ENCODE measurements at regions not wholly inside any gene's neighbourhood (a gene's known extent, or its start where the extent isn't known, plus 50 kb on each side); places are given as distances from the start of the nearest gene placed in this dataset.

GRCh38 chr3:31230425-31231223 is 302.1 kb upstream of the STT3B start:
- Mint-ChIP-seq H3K36me3 (peaks cover 2% of the 10 kb centered on the region), H3K27ac (peak overlapping the region; percentile 54), H3K9me3 (ENCODE audit: low read depth) (no peaks in the 10 kb centered on the region), H3K27me3 (no peaks in the 10 kb centered on the region), H3K4me1 (ENCODE audit: low read depth) (peaks cover 85% of the 10 kb centered on the region), H3K4me3 (peak overlapping the region; percentile 34)

- no peaks in the 10 kb centered on the region for H3K9me3 Mint-ChIP-seq (ENCODE audit: low read depth)
- peak overlapping the region; percentile 36 for H3K27ac Mint-ChIP-seq
- no peaks in the 10 kb centered on the region for H3K27me3 Mint-ChIP-seq
- H3K4me1 Mint-ChIP-seq (ENCODE audit: low read depth): peaks cover 68% of the 10 kb centered on the region
- H3K4me3 Mint-ChIP-seq: no peak overlapping the region
- H3K36me3 Mint-ChIP-seq: peaks cover 2% of the 10 kb centered on the region
Measured at GRCh38 chr3:31232055-31233025, 300.4 kb upstream of the STT3B start.

- peaks cover 2% of the 10 kb centered on the region for H3K36me3 Mint-ChIP-seq
- no peaks in the 10 kb centered on the region for H3K9me3 Mint-ChIP-seq (ENCODE audit: low read depth)
- no peaks in the 10 kb centered on the region for H3K27me3 Mint-ChIP-seq
- H3K4me3 Mint-ChIP-seq: no peak overlapping the region
- peaks cover 53% of the 10 kb centered on the region for H3K4me1 Mint-ChIP-seq (ENCODE audit: low read depth)
- no peak overlapping the region for H3K27ac Mint-ChIP-seq
Measured at GRCh38 chr3:31234145-31234544, 298.6 kb upstream of the STT3B start.

- H3K27ac Mint-ChIP-seq: no peak overlapping the region
- no peaks in the 10 kb centered on the region for H3K9me3 Mint-ChIP-seq (ENCODE audit: low read depth)
- H3K4me1 Mint-ChIP-seq (ENCODE audit: low read depth): peaks cover 45% of the 10 kb centered on the region
- H3K36me3 Mint-ChIP-seq: peaks cover 2% of the 10 kb centered on the region
- H3K4me3 Mint-ChIP-seq: no peak overlapping the region
- no peaks in the 10 kb centered on the region for H3K27me3 Mint-ChIP-seq
Measured at GRCh38 chr3:31235062-31235700, 297.5 kb upstream of the STT3B start.

GRCh38 chr3:31237887-31238286 is 294.8 kb upstream of the STT3B start:
- Mint-ChIP-seq H3K9me3 (ENCODE audit: low read depth) (no peaks in the 10 kb centered on the region), H3K36me3 (peaks cover 2% of the 10 kb centered on the region), H3K4me1 (ENCODE audit: low read depth) (peaks cover 30% of the 10 kb centered on the region), H3K27me3 (no peaks in the 10 kb centered on the region), H3K27ac (no peak overlapping the region), H3K4me3 (no peak overlapping the region)

- peaks cover 13% of the 10 kb centered on the region for H3K4me1 Mint-ChIP-seq (ENCODE audit: low read depth)
- no peaks in the 10 kb centered on the region for H3K36me3 Mint-ChIP-seq
- H3K4me3 Mint-ChIP-seq: no peak overlapping the region
- no peaks in the 10 kb centered on the region for H3K27me3 Mint-ChIP-seq
- H3K9me3 Mint-ChIP-seq (ENCODE audit: low read depth): no peaks in the 10 kb centered on the region
- no peak overlapping the region for H3K27ac Mint-ChIP-seq
Measured at GRCh38 chr3:31240013-31240412, 292.7 kb upstream of the STT3B start.

- H3K4me1 Mint-ChIP-seq (ENCODE audit: low read depth): peaks cover 13% of the 10 kb centered on the region
- H3K36me3 Mint-ChIP-seq: no peaks in the 10 kb centered on the region
- no peaks in the 10 kb centered on the region for H3K27me3 Mint-ChIP-seq
- no peaks in the 10 kb centered on the region for H3K9me3 Mint-ChIP-seq (ENCODE audit: low read depth)
- no peak overlapping the region for H3K4me3 Mint-ChIP-seq
- H3K27ac Mint-ChIP-seq: no peak overlapping the region
Measured at GRCh38 chr3:31240466-31240865, 292.3 kb upstream of the STT3B start.

GRCh38 chr3:31240874-31241273 is 291.9 kb upstream of the STT3B start:
- H3K9me3 Mint-ChIP-seq (ENCODE audit: low read depth): no peaks in the 10 kb centered on the region
- H3K27ac Mint-ChIP-seq: no peak overlapping the region
- H3K27me3 Mint-ChIP-seq: no peaks in the 10 kb centered on the region
- H3K36me3 Mint-ChIP-seq: no peaks in the 10 kb centered on the region
- no peak overlapping the region for H3K4me3 Mint-ChIP-seq
- peaks cover 13% of the 10 kb centered on the region for H3K4me1 Mint-ChIP-seq (ENCODE audit: low read depth)

- Mint-ChIP-seq H3K9me3 (ENCODE audit: low read depth) (no peaks in the 10 kb centered on the region), H3K27ac (no peak overlapping the region), H3K27me3 (no peaks in the 10 kb centered on the region), H3K4me3 (no peak overlapping the region), H3K4me1 (ENCODE audit: low read depth) (peaks cover 13% of the 10 kb centered on the region), H3K36me3 (no peaks in the 10 kb centered on the region)
Measured at GRCh38 chr3:31241533-31241932, 291.2 kb upstream of the STT3B start.

- H3K9me3 Mint-ChIP-seq (ENCODE audit: low read depth): no peaks in the 10 kb centered on the region
- no peaks in the 10 kb centered on the region for H3K27me3 Mint-ChIP-seq
- no peaks in the 10 kb centered on the region for H3K36me3 Mint-ChIP-seq
- H3K4me1 Mint-ChIP-seq (ENCODE audit: low read depth): peaks cover 13% of the 10 kb centered on the region
- peak overlapping the region; percentile 24 for H3K4me3 Mint-ChIP-seq
- H3K27ac Mint-ChIP-seq: peak overlapping the region; percentile 31
Measured at GRCh38 chr3:31242026-31242960, 290.4 kb upstream of the STT3B start.

- H3K4me1 Mint-ChIP-seq (ENCODE audit: low read depth): peaks cover 24% of the 10 kb centered on the region
- no peaks in the 10 kb centered on the region for H3K27me3 Mint-ChIP-seq
- H3K36me3 Mint-ChIP-seq: no peaks in the 10 kb centered on the region
- H3K27ac Mint-ChIP-seq: no peak overlapping the region
- no peaks in the 10 kb centered on the region for H3K9me3 Mint-ChIP-seq (ENCODE audit: low read depth)
- no peak overlapping the region for H3K4me3 Mint-ChIP-seq
Measured at GRCh38 chr3:31244929-31245817, 287.6 kb upstream of the STT3B start.

GRCh38 chr3:31246293-31247062 is 286.2 kb upstream of the STT3B start:
- Mint-ChIP-seq H3K4me1 (ENCODE audit: low read depth) (peaks cover 30% of the 10 kb centered on the region), H3K27ac (no peak overlapping the region), H3K27me3 (no peaks in the 10 kb centered on the region), H3K36me3 (no peaks in the 10 kb centered on the region), H3K9me3 (ENCODE audit: low read depth) (no peaks in the 10 kb centered on the region), H3K4me3 (no peak overlapping the region)

- H3K9me3 Mint-ChIP-seq (ENCODE audit: low read depth): no peaks in the 10 kb centered on the region
- no peak overlapping the region for H3K27ac Mint-ChIP-seq
- H3K36me3 Mint-ChIP-seq: no peaks in the 10 kb centered on the region
- H3K4me1 Mint-ChIP-seq (ENCODE audit: low read depth): peaks cover 28% of the 10 kb centered on the region
- no peaks in the 10 kb centered on the region for H3K27me3 Mint-ChIP-seq
- H3K4me3 Mint-ChIP-seq: no peak overlapping the region
Measured at GRCh38 chr3:31247063-31247447, 285.7 kb upstream of the STT3B start.

All from activated naive CD8-positive, alpha-beta T cell (primary cell).